ENCODE measurements at regions not wholly inside any gene's neighbourhood (a gene's known extent, or its start where the extent isn't known, plus 50 kb on each side); places are given as distances from the start of the nearest gene placed in this dataset.

GRCh38 chr22:47811971-47812370 lies 1049.5 kb downstream of the TBC1D22A start:
- TF ChIP-seq CTCF (IDR thresholded peaks at IDR 0.05; ENCODE audit: low read depth, low read length) (no peak), POLR2A (IDR thresholded peaks at IDR 0.05; ENCODE audit: extremely low read depth, insufficient read length) (no peak), MAX (IDR thresholded peaks at IDR 0.05; ENCODE audit: low read depth, low read length) (no peak)

All from NB4 (cell line).